Eye (tissue), 1 donor: ENCODE measurements at regions not wholly inside any gene's neighbourhood (a gene's known extent, or its start where the extent isn't known, plus 50 kb on each side); places are given as distances from the start of the nearest gene placed in this dataset.
"Not testable (repeated sequence)": the region's sequence is repeated elsewhere in the genome, so short reads cannot be mapped to it uniquely, and the experiment has no call there.

Experiments
- DNase-seq: peaks from one replicate; pipeline ENCODE4 v3.0.0-alpha.2; 2015

- DNase-seq: no peak
Measured at GRCh38 chr5:100188339-100188738, 346.8 kb upstream of the FAM174A start.

DNA sequence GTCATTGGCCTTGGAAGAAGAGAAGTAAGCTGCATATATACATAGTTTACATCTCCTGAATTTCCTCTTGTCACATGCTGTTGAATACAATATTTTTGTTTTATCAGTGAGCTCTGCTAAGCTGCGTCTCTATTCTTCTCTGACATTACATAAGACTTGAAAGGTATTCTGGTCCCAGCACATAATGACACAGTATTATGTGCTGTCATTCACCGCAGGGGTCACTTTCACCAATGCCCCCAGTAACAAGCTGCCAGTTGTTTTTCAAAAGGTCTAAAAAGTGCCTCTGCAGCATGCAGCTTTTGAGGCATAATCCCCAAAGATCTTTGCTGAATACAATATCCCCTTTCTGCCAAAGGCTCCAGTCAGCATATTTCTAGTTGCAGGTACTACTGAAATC lies 349.0 kb upstream of the FAM174A start:
- DNase-seq: peak; percentile 8

DNA sequence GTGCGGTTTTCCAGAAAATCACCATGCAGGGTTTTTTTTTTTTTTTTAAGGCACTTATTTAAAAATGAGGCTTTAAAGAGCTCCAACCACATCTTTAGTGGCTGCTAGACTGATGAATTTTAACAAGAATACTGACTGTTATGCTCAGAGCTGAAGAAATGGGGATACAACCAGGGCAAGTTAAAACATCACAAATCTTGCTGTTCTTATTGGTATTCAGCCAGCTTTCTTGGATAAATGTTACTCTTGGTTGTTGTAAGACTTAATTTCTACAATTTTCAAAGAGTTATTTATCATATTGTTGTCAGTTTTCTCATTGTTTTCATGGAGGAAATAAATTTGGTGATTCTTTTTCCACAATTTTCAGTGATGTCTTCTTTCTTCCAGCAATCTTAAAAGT lies 352.8 kb upstream of the FAM174A start:
- DNase-seq: no peak

DNA sequence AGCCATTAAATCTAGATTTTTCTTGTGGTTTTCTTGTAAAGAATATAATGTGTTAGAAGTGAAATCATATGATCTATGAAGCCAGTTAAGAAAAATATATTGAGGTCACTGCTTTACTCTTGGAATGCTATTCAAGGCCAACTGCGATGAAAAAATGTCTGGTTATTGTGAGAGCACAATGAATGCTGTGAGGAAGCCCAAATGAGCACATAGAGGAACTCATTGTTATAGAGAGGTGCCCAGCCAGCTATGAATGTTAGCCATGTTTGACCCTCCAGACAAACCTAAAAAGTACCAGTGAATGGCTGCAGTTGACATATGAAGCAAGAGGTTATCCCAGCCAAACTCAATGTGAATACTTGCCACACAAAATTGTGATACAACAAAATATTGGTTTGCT lies 359.8 kb upstream of the FAM174A start:
- no peak for DNase-seq

GRCh38 chr5:100165309-100165708 lies 369.9 kb upstream of the FAM174A start:
- no peak for DNase-seq

DNA sequence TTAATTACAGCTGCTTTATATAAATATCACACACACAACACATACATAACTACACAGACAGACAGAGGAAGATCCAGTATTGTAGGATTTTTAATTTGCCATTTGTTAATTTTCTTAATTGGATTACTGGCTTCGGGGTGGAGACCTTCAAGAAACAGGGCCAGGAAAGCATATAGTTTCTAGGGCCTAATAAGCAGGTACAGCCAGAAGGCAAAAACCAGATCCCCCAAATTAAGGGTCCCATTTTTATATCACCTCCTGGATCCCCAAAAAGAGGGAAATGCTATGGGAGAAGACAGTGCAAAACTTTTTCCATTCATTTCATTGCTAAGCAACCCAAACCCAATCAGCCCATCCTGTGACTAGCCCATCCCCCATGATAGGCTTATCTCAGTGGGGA lies 373.3 kb upstream of the FAM174A start:
- DNase-seq: peak; percentile 11

GRCh38 chr5:100157066-100157465 lies 378.1 kb upstream of the FAM174A start:
- no peak for DNase-seq

DNA sequence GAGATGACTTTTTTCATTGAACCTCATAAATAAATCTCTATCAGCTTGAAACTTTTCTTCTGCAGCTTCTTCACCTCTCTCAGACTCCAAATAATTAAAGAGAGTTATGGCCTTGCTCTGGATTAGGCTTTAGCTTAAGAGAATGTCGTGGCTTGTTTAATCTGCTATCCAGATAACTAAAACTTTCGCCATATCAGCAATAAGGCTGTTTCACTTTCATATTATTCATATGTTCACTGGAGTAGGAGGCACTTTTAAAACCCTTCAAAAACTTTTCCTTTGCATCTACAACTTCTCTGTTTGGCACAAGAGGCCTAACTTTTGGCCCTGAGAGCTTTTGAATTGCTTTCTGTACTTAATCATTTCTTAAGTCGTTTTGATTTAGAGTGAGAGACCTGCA lies 386.9 kb upstream of the FAM174A start:
- no peak for DNase-seq

DNA sequence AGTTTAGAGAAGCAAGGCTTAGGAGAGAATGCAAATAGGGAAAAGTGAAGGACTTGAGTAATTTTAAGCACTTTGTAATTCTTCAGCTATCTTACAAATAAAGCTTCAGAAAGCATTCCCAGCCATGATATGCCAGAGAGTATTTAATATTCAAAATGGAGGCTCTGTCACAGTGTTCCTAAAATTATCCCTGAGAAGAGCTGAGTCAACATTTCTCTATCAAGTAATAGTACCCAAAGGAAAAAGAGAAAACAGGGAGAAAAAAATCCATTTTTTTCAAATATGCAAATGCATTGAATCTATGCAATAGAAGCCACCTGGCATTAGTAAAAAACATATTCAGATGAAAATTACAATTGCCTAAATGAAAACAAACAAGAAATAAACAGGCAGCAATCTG lies 392.6 kb upstream of the FAM174A start:
- DNase-seq: no peak

GRCh38 chr5:100131161-100131560 lies 404.0 kb upstream of the FAM174A start:
- no peak for DNase-seq

DNA sequence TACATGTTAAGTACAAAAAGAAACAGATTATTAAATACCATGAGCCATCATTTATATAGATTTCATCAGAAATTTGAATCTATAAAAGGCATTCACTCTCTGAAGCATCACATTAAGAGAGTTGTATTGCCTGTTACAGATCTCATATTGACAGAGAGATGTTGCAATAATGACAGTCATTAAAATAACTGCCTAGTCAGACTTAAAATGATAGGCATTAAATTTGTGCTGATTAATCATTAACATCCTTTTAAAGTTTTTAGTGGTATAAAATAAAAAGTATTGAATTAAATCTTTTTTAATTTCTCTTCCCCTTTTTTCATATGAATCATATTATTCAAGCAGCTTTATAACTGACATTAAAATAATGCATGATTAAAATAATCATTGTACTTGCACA lies 404.9 kb upstream of the FAM174A start:
- DNase-seq: no peak

GRCh38 chr5:100119903-100120302 lies 415.3 kb upstream of the FAM174A start:
- no peak for DNase-seq

- DNase-seq: no peak
Measured at GRCh38 chr5:100110497-100110896, 424.7 kb upstream of the FAM174A start.

DNA sequence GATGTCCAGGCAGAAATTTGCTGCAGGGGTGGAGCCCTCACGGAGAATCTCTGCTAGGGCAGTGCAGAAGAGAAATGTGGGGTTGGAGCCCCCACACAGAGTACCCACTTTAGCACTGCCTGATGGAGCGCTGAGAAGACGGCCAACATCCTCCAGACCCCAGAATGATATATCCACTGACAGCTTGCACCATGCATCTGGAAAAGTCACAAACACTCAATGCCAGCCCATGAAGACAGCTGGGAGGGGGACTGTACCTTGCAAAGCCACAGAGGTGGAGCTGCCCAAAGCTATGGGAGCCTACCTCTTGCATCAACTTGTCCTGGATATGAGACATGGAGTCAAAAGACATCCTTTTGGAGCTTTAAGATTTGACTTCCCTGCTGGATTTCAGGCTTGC lies 426.3 kb upstream of the FAM174A start:
- DNase-seq: no peak

DNA sequence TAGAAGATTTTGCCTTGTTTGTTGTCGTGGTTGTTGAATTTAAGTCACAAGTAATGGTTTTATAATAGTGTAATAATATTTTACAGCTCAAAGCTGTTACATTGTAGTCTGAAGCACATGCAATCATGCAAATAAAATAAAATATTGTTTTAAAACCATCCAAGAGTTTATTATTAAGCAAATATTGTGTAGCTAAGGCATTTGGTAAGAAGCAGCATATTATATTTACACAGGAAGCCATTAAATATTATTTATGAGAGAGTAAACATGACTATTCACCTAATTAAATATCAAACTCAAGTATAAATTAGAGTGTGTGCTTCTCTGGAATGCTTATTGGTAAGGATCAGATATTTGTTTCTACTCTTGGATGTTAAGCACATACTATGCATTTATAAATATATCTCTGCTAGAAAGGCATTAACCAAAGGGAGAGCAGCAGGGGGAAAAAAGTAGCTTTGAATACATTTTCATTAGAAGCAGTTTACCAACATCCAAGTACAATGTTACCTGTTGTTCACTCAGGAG lies 431.5 kb upstream of the FAM174A start:
- not testable (repeated sequence) for DNase-seq

DNA sequence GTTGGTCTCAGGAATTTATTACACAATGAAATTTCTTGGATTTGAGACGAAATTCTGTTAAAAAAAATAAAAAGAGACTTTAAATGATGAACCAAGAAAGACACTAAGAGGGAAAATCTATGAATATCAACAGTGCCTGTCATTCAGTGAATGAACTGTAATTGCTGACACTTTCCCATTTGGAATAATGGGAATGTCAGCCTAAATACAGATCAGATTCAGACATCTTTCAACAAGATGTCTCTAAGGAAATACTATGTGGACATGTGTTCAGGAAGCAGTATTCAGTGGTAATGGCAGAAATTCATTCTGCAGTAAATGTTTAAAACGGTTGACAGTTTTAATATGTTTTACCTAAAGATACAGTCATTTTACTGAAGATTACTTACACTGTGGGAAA lies 433.7 kb upstream of the FAM174A start:
- DNase-seq: peak; percentile 15

DNA sequence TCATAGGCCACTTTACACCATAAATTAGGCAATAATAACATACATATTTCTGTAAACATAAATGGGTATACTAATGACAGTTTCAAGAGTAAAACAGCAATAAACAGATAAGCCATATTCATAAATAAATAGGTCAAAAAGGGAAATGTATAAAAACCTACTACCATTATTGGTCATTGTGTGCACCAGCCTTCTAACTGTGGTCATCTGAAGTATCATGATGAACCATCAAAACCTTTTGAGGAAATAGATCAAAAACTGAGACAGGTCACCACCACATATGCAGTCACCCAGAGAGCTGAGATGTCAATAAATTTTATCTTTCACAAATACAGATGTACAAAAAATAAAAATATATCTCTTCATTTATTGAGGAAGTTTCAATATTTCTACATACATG lies 438.8 kb upstream of the FAM174A start:
- not testable (repeated sequence) for DNase-seq

- DNase-seq: not testable (repeated sequence)
Measured at GRCh38 chr5:100080703-100081102, 454.5 kb upstream of the FAM174A start.

DNA sequence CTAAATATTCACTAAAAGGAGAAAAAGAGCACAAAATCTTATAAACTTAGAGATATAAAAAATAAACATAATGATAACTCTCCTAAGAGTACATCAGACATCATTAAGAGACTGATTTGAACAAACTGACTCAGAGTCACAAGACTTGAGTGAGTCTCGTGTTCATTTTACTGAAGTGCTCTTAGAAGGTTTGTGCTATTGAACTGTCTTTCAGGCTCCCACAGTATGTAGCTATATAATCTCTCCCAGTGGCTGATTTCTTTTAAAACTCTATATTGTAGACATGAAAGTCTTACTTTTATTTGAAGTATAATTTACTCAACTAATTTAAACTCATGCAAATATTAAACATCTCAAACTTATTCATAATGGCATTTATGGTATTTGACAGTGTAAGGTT lies 456.0 kb upstream of the FAM174A start:
- DNase-seq: not testable (repeated sequence)

DNA sequence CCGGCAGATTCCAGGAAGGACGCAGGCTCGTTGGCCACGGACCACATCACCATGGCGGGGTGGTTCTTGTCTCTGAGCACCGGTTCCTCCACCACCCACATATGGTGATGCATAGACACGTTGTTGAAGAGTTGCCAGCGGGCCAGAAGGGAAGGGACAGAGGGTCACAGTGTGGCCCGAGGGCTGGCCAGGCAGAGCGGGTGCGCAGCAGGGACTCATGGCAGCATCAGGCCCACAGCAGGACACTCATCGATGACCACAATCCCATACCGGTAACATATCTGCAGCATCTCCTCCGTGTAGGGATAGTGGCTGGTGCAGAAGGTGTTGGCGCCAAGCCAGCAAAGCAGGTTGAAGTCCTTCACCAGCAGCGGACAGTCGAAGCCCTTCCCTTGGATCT lies 469.2 kb upstream of the FAM174A start:
- not testable (repeated sequence) for DNase-seq

DNA sequence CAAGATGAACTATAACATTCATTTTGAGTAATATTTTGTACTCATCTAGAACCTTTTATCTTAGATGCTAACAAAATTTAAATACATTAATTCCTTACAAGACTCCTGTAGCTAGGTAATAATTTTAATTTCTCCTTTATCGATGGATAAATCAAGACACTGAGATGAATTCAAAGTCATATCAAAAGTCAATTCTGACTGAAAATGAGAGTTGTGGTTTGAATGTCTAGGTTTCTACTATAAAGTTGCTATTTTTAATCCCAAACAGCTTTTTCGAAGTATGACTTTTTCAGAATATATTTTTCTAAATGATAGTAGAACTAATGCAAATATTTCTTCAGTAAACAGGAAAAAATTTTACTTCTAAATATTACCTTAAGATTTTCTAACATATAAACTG lies 491.7 kb upstream of the FAM174A start:
- DNase-seq: no peak

DNA sequence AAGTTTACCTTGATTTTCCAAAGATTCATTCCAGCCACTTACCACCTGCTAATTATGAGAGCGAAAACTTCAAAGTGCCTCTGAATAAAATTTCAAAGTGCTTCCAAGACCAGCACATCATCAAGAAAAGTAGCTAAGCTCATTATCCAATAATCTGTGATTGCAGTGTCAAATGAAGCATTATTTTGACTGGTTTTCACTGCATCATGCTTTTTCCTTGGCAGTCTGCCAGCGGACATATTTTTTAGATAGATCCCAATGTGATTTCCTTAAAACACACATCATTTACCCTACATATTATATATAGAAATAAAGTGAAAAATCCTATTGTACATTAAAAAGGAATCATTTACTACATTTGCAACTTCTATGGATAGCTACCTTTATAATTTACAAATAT lies 508.6 kb upstream of the FAM174A start:
- DNase-seq: peak; percentile 24

DNA sequence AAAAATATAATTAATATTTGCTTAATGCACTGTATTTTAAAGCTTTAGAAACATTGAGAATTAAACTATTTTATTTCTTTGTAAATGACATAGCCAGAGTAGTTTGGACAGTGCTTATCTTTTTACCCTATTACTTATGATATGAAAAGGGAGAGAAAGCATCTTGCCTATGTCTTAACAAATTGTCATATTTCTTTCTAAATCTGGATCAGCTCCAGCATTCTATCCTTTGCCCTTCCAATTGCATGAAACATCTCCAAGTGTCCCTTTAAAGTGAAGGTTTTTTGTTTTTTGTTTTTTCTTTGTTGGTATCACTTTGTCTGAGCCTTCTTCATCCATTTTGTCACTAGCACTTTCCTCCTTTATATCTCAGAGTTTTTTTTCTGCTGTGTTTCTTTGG lies 511.6 kb upstream of the FAM174A start:
- DNase-seq: no peak

DNA sequence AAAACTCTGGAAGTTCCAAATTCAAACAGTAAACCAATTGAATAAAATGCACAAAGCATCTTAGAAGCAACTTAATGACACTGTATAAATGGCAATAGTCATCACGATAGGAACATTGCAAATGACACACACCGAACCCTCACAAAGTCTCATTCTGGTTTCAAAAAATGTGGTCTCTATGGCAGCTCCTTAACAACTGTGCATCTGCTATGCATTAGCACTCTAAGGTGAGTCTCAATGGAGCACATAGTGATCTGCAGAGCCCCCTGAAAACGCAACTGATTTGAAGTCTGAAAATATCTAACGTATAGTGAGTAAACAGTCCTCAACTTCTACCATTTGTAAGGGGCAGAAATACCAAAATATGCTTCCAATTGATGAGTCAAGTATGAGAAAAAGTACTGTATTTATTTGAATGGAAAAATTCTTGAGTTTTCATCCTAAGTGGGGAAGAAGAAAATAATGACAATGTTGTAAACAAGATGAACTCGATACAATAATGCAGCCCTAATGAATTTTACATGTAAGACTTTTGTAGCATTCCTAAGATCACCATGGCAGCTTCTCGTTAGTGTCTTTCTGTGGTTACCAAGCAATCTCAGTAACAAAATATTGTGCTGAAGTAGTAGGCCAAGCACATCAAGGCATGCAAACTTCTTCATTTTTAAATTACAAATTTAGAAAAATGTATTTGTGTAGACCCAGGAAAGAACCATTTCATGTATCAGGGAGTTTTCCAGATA lies 517.5 kb upstream of the FAM174A start:
- DNase-seq: no peak

GRCh38 chr5:100013305-100013704 lies 521.9 kb upstream of the FAM174A start:
- not testable (repeated sequence) for DNase-seq
